ENCODE measurements at regions not wholly inside any gene's neighbourhood (a gene's known extent, or its start where the extent isn't known, plus 50 kb on each side); places are given as distances from the start of the nearest gene placed in this dataset.

GRCh38 chr6:144824018-144824417 lies 538.9 kb downstream of the UTRN start:
- no peak for ATAC-seq
- Histone ChIP-seq H3K4me1 (peaks cover 0 to 5% (median 0%) of the 10 kb centered on the region in 3 donors), H3K27me3 (no peaks in the 10 kb centered on the region), H3K9me3 (no peaks in the 10 kb centered on the region), H3K27ac (no peak overlapping the region), H3K36me3 (peaks cover 0 to 23% of the 10 kb centered on the region in 2 donors), H3K4me3 (no peak overlapping the region)
- TF ChIP-seq EP300 (IDR thresholded peaks at IDR 0.05) (no peak), POLR2AphosphoS5 (IDR thresholded peaks at IDR 0.05) (no peak), POLR2A (IDR thresholded peaks at IDR 0.05) (no peak)
- TF ChIP-seq, protein P1, sequence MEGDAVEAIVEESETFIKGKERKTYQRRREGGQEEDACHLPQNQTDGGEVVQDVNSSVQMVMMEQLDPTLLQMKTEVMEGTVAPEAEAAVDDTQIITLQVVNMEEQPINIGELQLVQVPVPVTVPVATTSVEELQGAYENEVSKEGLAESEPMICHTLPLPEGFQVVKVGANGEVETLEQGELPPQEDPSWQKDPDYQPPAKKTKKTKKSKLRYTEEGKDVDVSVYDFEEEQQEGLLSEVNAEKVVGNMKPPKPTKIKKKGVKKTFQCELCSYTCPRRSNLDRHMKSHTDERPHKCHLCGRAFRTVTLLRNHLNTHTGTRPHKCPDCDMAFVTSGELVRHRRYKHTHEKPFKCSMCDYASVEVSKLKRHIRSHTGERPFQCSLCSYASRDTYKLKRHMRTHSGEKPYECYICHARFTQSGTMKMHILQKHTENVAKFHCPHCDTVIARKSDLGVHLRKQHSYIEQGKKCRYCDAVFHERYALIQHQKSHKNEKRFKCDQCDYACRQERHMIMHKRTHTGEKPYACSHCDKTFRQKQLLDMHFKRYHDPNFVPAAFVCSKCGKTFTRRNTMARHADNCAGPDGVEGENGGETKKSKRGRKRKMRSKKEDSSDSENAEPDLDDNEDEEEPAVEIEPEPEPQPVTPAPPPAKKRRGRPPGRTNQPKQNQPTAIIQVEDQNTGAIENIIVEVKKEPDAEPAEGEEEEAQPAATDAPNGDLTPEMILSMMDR (IDR thresholded peaks at IDR 0.05), result no peak

- WGBS, 2 donors (ENCODE audit: low coverage in 1 of 2), result 58 to 71% methylated on average over 1 to 4 of the region's 6 CpGs
- H3K9me3 ChIP-seq, result no peaks in the 10 kb centered on the region
- no peak overlapping the region for H3K4me3 ChIP-seq
- no peaks in the 10 kb centered on the region for H3K27me3 ChIP-seq
- ATAC-seq, result no peak
- H3K27ac ChIP-seq, result no peak overlapping the region
- TF ChIP-seq, protein P1 (IDR thresholded peaks at IDR 0.05), result no peak
- peaks cover 0 to 70% of the 10 kb centered on the region in 2 donors for H3K36me3 ChIP-seq
- H3K4me1 ChIP-seq, result no peaks in the 10 kb centered on the region
Measured at GRCh38 chr6:144834426-144835038, 549.4 kb downstream of the UTRN start.

GRCh38 chr6:144835322-144835973 lies 550.3 kb downstream of the UTRN start:
- Histone ChIP-seq H3K9me3 (no peaks in the 10 kb centered on the region), H3K27me3 (no peaks in the 10 kb centered on the region), H3K27ac (no peak overlapping the region), H3K4me3 (no peak overlapping the region), H3K36me3 (peaks cover 0 to 79% of the 10 kb centered on the region in 2 donors), H3K4me1 (no peaks in the 10 kb centered on the region)
- no peak for ATAC-seq
- TF ChIP-seq POLR2A (IDR thresholded peaks at IDR 0.05) (no peak), EP300 (IDR thresholded peaks at IDR 0.05) (no peak), POLR2AphosphoS5 (IDR thresholded peaks at IDR 0.05) (no peak)
- TF ChIP-seq, protein P1 (IDR thresholded peaks at IDR 0.05), result no peak
- 78 to 79% methylated on average over 1 to 2 of the region's 6 CpGs for WGBS, 2 donors (ENCODE audit: low coverage in 1 of 2)

DNA sequence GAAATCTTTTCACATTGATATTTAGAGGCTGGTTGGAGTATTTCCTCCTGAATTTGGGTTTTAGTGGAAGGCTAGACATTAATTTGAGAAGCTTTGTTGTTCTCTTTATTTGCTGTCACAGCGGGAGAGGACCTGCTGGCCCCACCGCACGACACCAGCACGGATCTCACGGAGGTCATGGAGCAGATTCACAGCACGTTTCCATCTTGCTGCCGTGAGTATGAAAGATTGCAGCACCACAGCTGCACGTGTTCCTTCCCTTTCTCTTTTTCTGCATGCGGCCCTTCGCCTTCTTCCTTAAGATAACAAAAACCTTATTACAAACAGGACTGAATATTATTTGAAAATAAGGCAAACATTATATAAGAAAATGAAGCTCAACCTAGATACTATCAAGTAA lies 555.5 kb downstream of the UTRN start:
- TF ChIP-seq POLR2A (IDR thresholded peaks at IDR 0.05) (no peak), EP300 (IDR thresholded peaks at IDR 0.05) (no peak), POLR2AphosphoS5 (IDR thresholded peaks at IDR 0.05) (no peak)
- TF ChIP-seq, protein P1 (IDR thresholded peaks at IDR 0.05), result no peak
- no peak overlapping the region for H3K4me3 ChIP-seq
- no peak for ATAC-seq
- H3K4me1 ChIP-seq, result no peaks in the 10 kb centered on the region
- no peaks in the 10 kb centered on the region for H3K27me3 ChIP-seq
- peaks cover 4 to 78% of the 10 kb centered on the region in 2 donors for H3K36me3 ChIP-seq
- H3K9me3 ChIP-seq, result no peaks in the 10 kb centered on the region
- WGBS, 2 donors (ENCODE audit: low coverage in 1 of 2), result 81 to 85% methylated on average over 8 to 10 of the region's 10 CpGs
- H3K27ac ChIP-seq, result no peak overlapping the region

- Histone ChIP-seq H3K4me1 (no peaks in the 10 kb centered on the region), H3K27ac (no peak overlapping the region), H3K9me3 (no peaks in the 10 kb centered on the region), H3K36me3 (peaks cover 4 to 60% of the 10 kb centered on the region in 2 donors), H3K4me3 (no peak overlapping the region), H3K27me3 (no peaks in the 10 kb centered on the region)
- no peak for TF ChIP-seq EP300 (IDR thresholded peaks at IDR 0.05)
- TF ChIP-seq POLR2AphosphoS5 (IDR thresholded peaks at IDR 0.05), result no peak
- TF ChIP-seq POLR2A (IDR thresholded peaks at IDR 0.05), result no peak
- TF ChIP-seq, protein P1 (IDR thresholded peaks at IDR 0.05), result no peak
- no peak for ATAC-seq
- 81 to 91% methylated on average over 1 of the region's 1 CpG for WGBS, 2 donors (ENCODE audit: low coverage in 1 of 2)
Measured at GRCh38 chr6:144843701-144844100, 558.6 kb downstream of the UTRN start.

Measured in gastroesophageal sphincter (tissue), 4 donors.